ENCODE measurements at regions not wholly inside any gene's neighbourhood (a gene's known extent, or its start where the extent isn't known, plus 50 kb on each side); places are given as distances from the start of the nearest gene placed in this dataset.

DNA sequence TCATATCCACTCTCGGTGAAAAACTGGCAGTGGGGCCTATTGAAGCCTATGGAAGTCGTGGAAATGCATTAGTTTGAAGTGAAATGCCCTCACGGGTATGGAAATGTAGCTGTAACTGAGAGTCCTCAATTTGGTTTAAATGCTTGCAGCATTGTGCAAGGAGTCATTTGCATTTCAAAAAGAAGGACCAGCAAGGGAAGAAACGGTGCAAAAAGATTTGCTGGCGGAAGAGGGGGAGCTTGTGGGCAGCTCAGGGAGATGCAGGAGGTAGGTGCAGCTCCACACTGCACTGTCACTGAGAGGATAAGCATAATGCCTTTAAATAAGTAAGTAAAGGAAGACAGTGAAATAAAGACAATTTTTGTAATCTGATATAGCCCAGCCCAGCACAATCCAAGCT is 400.4 kb upstream of the DIPK2B start:
- no peak overlapping the region for H3K56ac ChIP-seq (ENCODE audit: insufficient read length, low read depth, low read length)
- no peak overlapping the region for H2AFZ ChIP-seq (ENCODE audit: low read length)
- no peak overlapping the region for H2BK12ac ChIP-seq (ENCODE audit: insufficient read length, low read depth, low read length)
- H2BK5ac ChIP-seq (ENCODE audit: insufficient read length, low read length), result no peak overlapping the region
- Mint-ChIP-seq H3K4me1 (peaks cover 11 to 20% of the 10 kb centered on the region in 2 experiments), H3K27ac (no peak overlapping the region), H3K27me3 (ENCODE audit: low read depth) (no peaks in the 10 kb centered on the region), H3K9me3 (peaks cover 49 to 55% of the 10 kb centered on the region in 2 experiments), H3K36me3 (ENCODE audit: insufficient read depth in 1 of 3, low read depth in 3 of 3) (peaks cover 0 to 4% (median 0%) of the 10 kb centered on the region in 3 experiments; a peak in 2 of 7 replicates), H3K4me3 (no peak overlapping the region; a peak in 1 of 5 replicates)
- H4K91ac ChIP-seq (ENCODE audit: insufficient read length, low read depth, low read length), result no peak overlapping the region
- no peak overlapping the region for H2BK120ac ChIP-seq (ENCODE audit: low read depth, low read length, poor library complexity, severe bottlenecking)
- DNase-seq, result peak; percentile 42
- H3K4ac ChIP-seq (ENCODE audit: low read depth, low read length), result no peak overlapping the region
- no peaks in the 10 kb centered on the region for H3K79me1 ChIP-seq (ENCODE audit: insufficient read depth, low read depth, low read length, poor library complexity, severe bottlenecking)
- no peaks in the 10 kb centered on the region for H3K79me2 ChIP-seq (ENCODE audit: insufficient read depth, low read length)
- TF ChIP-seq CTCF (conservative IDR thresholded peaks at IDR 0.05), result no peak
- H3K4me2 ChIP-seq (ENCODE audit: insufficient read depth, insufficient read length, low read length), result no peak overlapping the region
- WGBS (ENCODE audit: extremely low coverage, insufficient read length, low lambda C conversion rate), result no CpG with 5 or more reads among the region's 5 CpGs
- no peak overlapping the region for H3K23ac ChIP-seq (ENCODE audit: insufficient read length, low read depth, low read length)
- H3K9me3 ChIP-seq (ENCODE audit: control insufficient read depth, low read depth, low read length), result no peaks in the 10 kb centered on the region
- no peak overlapping the region for H2BK15ac ChIP-seq (ENCODE audit: low read depth, low read length)
- no peak overlapping the region for H3K9ac ChIP-seq (ENCODE audit: extremely low read depth, insufficient read length, low read length)
- no peak overlapping the region for H3T11ph ChIP-seq (ENCODE audit: low read length)
- no peak overlapping the region for H2AK5ac ChIP-seq (ENCODE audit: insufficient read length, low read length)
- H3K4me1 ChIP-seq (ENCODE audit: insufficient read depth, low read length), result peaks cover 3% of the 10 kb centered on the region; the same call in 1 of the 2 replicates
- H3K27me3 ChIP-seq (ENCODE audit: insufficient read depth, low read length), result no peaks in the 10 kb centered on the region
- no peak overlapping the region for H3K27ac ChIP-seq (ENCODE audit: insufficient read length, low read depth, low read length)
- no peak overlapping the region for H2BK20ac ChIP-seq (ENCODE audit: low read depth, low read length, poor library complexity, severe bottlenecking)
- H4K8ac ChIP-seq (replicated peaks; ENCODE audit: insufficient read length, low read depth, low read length), result no peak overlapping the region
- H4K5ac ChIP-seq (ENCODE audit: insufficient read length, low read depth, low read length), result no peak overlapping the region
- no peaks in the 10 kb centered on the region for H4K20me1 ChIP-seq (ENCODE audit: control insufficient read depth, insufficient read depth, insufficient read length)
- no peak overlapping the region for H3K14ac ChIP-seq (ENCODE audit: insufficient read depth, low read length)
- H3K23me2 ChIP-seq (ENCODE audit: insufficient read length, low read depth, low read length, poor library complexity, severe bottlenecking), result no peaks in the 10 kb centered on the region
- no peak overlapping the region for H3K18ac ChIP-seq (ENCODE audit: insufficient read length, low read depth, low read length)
